Testis (tissue), 2 donors: ENCODE measurements at regions not wholly inside any gene's neighbourhood (a gene's known extent, or its start where the extent isn't known, plus 50 kb on each side); places are given as distances from the start of the nearest gene placed in this dataset.

Source experiments
- POLR2A ChIP-seq: fragments of 450-650 bp; IDR thresholded peaks from one replicate; pipeline ENCODE4 v1.6.1; 2017; ENCODE audit warnings: antibody characterized with exemption, mild to moderate bottlenecking, moderate library complexity
- TF ChIP-seq, protein P1 (sequence below), 3 experiments: fragments of 450-650 bp in 2 of 3; fragments of 200-600 bp in 1 of 3; sonication (generic) in 1 of 3; IDR thresholded peaks; one replicate each; pipeline ENCODE4 v1.5.1; 2016 to 2019; ENCODE audit warnings: antibody characterized with exemption in 3 of 3, mild to moderate bottlenecking in 2 of 3, moderate library complexity in 1 of 3

DNA sequence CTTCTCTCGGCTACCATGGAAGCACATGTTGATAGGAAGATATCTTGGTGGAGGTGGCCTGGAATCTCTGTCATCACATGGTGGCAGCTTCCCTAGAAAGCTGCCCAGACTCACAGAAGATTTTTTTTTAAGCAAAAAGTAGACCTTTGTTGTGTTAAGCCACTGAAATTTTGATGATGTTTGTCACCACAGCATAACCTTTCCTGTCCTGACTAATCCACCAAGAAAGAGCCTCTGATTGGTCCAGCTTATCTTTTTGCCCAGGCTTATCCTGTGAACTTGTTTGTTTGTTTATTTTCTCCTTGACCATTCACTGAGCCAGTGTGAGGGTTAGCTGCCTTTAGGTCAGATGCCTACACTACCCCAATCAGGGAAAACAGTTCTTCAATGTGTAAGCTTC is 96.5 kb upstream of the LHX1 start:
- TF ChIP-seq, protein P1, sequence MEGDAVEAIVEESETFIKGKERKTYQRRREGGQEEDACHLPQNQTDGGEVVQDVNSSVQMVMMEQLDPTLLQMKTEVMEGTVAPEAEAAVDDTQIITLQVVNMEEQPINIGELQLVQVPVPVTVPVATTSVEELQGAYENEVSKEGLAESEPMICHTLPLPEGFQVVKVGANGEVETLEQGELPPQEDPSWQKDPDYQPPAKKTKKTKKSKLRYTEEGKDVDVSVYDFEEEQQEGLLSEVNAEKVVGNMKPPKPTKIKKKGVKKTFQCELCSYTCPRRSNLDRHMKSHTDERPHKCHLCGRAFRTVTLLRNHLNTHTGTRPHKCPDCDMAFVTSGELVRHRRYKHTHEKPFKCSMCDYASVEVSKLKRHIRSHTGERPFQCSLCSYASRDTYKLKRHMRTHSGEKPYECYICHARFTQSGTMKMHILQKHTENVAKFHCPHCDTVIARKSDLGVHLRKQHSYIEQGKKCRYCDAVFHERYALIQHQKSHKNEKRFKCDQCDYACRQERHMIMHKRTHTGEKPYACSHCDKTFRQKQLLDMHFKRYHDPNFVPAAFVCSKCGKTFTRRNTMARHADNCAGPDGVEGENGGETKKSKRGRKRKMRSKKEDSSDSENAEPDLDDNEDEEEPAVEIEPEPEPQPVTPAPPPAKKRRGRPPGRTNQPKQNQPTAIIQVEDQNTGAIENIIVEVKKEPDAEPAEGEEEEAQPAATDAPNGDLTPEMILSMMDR (IDR thresholded peaks at IDR 0.05) = no peak
- TF ChIP-seq POLR2A = no peak
